ENCODE measurements at regions not wholly inside any gene's neighbourhood (a gene's known extent, or its start where the extent isn't known, plus 50 kb on each side); places are given as distances from the start of the nearest gene placed in this dataset.

DNA sequence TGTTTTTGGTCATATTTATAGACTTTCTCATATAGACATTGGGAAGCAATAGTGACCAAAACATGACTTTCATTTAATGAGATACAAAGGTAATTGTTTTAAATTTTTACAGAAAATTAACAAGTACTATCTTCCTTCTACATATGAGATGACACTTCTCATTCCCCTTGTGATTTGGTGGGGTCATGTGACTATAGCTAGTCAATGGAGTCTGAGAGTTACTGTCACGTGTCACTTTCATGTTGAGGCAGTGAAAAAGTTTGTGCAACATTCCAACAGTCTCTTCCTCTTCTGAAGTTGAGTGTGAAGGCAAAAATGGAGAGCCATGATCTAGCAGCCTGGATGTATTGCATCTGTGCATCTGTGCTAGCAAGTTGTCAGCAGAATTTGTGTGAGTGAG, 618.3 kb upstream of the LRRC4C start:
- Mint-ChIP-seq H3K27me3 (ENCODE audit: low read depth in 2 of 2) (no peaks in the 10 kb centered on the region), H3K27ac (no peak overlapping the region), H3K4me1 (no peaks in the 10 kb centered on the region), H3K4me3 (no peak overlapping the region), H3K9me3 (peaks cover 5 to 8% of the 10 kb centered on the region in 2 donors), H3K36me3 (no peaks in the 10 kb centered on the region)
- Histone ChIP-seq H3K27ac (ENCODE audit: low read length) (no peak overlapping the region), H3K9me3 (ENCODE audit: control insufficient read depth, insufficient read depth, low read length) (no peaks in the 10 kb centered on the region), H3K4me3 (ENCODE audit: low read length) (no peak overlapping the region), H3K36me3 (ENCODE audit: control insufficient read depth, insufficient read depth, low read length) (no peaks in the 10 kb centered on the region), H3K4me1 (ENCODE audit: control insufficient read depth, insufficient read depth, low read length) (no peaks in the 10 kb centered on the region), H3K27me3 (ENCODE audit: control insufficient read depth, insufficient read depth, low read length) (no peaks in the 10 kb centered on the region)
- DNase-seq (no peak), ATAC-seq (no peak)
- TF ChIP-seq, protein P1, sequence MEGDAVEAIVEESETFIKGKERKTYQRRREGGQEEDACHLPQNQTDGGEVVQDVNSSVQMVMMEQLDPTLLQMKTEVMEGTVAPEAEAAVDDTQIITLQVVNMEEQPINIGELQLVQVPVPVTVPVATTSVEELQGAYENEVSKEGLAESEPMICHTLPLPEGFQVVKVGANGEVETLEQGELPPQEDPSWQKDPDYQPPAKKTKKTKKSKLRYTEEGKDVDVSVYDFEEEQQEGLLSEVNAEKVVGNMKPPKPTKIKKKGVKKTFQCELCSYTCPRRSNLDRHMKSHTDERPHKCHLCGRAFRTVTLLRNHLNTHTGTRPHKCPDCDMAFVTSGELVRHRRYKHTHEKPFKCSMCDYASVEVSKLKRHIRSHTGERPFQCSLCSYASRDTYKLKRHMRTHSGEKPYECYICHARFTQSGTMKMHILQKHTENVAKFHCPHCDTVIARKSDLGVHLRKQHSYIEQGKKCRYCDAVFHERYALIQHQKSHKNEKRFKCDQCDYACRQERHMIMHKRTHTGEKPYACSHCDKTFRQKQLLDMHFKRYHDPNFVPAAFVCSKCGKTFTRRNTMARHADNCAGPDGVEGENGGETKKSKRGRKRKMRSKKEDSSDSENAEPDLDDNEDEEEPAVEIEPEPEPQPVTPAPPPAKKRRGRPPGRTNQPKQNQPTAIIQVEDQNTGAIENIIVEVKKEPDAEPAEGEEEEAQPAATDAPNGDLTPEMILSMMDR (IDR thresholded peaks at IDR 0.05): no peak
- 81% methylated on average over 1 of the region's 1 CpG for whole genome bisulfite sequencing (ENCODE audit: insufficient coverage)
- intact Hi-C loops (cut with micrococcal nuclease): no loop called here

DNA sequence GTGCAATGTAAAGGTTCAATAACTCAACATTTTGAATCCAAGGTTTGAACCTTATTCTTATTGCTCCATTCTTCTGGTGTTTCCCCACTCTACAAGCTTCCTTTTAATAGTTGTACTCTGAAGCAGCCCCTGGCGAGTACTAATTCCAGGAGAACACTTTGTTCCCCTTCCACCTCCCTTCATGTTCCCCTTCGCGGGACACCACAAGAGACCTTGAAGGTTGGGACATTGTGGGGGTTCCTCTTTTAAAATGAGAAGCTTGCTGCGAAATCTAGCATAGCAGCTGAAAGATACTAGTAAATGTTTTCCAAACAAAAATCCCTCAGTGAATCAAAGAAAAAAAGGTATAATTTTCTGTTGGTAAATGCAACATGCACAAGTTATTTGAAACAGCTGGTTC, 626.3 kb upstream of the LRRC4C start:
- 10% methylated on average over 2 of the region's 4 CpGs for WGBS (ENCODE audit: insufficient coverage)
- H3K27me3 Mint-ChIP-seq (ENCODE audit: low read depth in 2 of 2): no peaks in the 10 kb centered on the region

DNA sequence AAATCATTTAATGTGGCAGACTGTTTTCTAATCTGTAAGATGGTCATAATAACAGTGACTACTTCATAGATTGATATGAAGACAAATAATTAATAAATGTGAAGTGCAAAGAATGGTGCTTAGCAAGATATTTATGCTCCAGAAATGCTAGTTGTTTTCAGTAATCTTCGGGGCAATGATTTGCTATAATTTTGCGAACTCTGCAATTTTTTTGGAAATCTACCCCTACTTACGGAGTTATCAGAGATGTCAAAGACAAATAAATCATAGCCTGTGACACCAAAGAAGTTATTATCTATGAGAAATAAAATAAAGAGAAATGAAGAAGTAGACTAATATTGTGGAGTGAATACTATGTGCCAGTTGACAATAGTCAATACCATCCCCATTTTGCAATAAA, 634.1 kb upstream of the LRRC4C start:
- intact Hi-C loops (cut with micrococcal nuclease): no loop called here
- Mint-ChIP-seq H3K27me3 (ENCODE audit: low read depth in 2 of 2) (no peaks in the 10 kb centered on the region), H3K4me3 (no peak overlapping the region), H3K27ac (no peak overlapping the region), H3K36me3 (no peaks in the 10 kb centered on the region), H3K9me3 (peaks cover 11 to 21% of the 10 kb centered on the region in 2 donors), H3K4me1 (no peaks in the 10 kb centered on the region)
- DNase-seq: no peak
- no peaks in the 10 kb centered on the region for H3K36me3 ChIP-seq (ENCODE audit: control insufficient read depth, insufficient read depth, low read length)
- H3K9me3 ChIP-seq (ENCODE audit: control insufficient read depth, insufficient read depth, low read length): peaks cover 9% of the 10 kb centered on the region
- 86% methylated on average over 2 of the region's 3 CpGs for WGBS (ENCODE audit: insufficient coverage)
- ATAC-seq: no peak
- no peak overlapping the region for H3K27ac ChIP-seq (ENCODE audit: low read length)
- H3K27me3 ChIP-seq (ENCODE audit: control insufficient read depth, insufficient read depth, low read length): no peaks in the 10 kb centered on the region
- no peak overlapping the region for H3K4me3 ChIP-seq (ENCODE audit: low read length)
- TF ChIP-seq, protein P1 (IDR thresholded peaks at IDR 0.05): no peak
- no peaks in the 10 kb centered on the region for H3K4me1 ChIP-seq (ENCODE audit: control insufficient read depth, insufficient read depth, low read length)

More for the DNA sequence above, 626.3 kb upstream of the LRRC4C start:
- H3K4me1 ChIP-seq (ENCODE audit: control insufficient read depth, insufficient read depth, low read length): no peaks in the 10 kb centered on the region
- Mint-ChIP-seq H3K9me3 (peaks cover 9 to 22% of the 10 kb centered on the region in 2 donors), H3K27ac (no peak overlapping the region), H3K4me3 (no peak overlapping the region), H3K36me3 (peaks cover 7% of the 10 kb centered on the region), H3K4me1 (no peaks in the 10 kb centered on the region)
- H3K27ac ChIP-seq (ENCODE audit: low read length): no peak overlapping the region
- no peak overlapping the region for H3K4me3 ChIP-seq (ENCODE audit: low read length)
- intact Hi-C loops (cut with micrococcal nuclease): no loop called here
- no peak for DNase-seq
- H3K36me3 ChIP-seq (ENCODE audit: control insufficient read depth, insufficient read depth, low read length): no peaks in the 10 kb centered on the region
- no peak for ATAC-seq
- no peaks in the 10 kb centered on the region for H3K27me3 ChIP-seq (ENCODE audit: control insufficient read depth, insufficient read depth, low read length)
- H3K9me3 ChIP-seq (ENCODE audit: control insufficient read depth, insufficient read depth, low read length): no peaks in the 10 kb centered on the region
- TF ChIP-seq, protein P1 (IDR thresholded peaks at IDR 0.05): no peak

DNA sequence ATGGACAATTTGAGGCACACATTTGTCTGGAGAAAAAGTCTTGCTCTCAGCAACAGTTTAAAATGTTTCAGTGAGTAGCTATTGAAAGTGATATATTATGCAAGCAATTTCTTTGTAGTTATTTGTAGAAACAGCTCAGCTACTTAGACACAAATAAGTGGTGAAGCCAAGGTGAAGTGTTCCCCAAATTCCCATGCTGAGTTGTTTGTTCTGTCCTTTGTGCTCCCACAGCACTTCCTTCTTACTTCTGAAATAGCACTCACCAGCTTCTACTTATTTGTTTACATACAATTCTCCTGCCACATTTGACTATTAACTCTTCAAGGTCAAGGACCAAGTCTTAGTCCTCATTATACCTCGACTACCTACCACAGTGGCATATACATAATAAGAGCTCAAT, 638.6 kb upstream of the LRRC4C start:
- DNase-seq (no peak), ATAC-seq (no peak)
- Mint-ChIP-seq H3K4me3 (no peak overlapping the region), H3K9me3 (peaks cover 9 to 13% of the 10 kb centered on the region in 2 donors), H3K27me3 (ENCODE audit: low read depth in 2 of 2) (no peaks in the 10 kb centered on the region), H3K36me3 (no peaks in the 10 kb centered on the region), H3K4me1 (no peaks in the 10 kb centered on the region), H3K27ac (no peak overlapping the region)
- Histone ChIP-seq H3K4me1 (ENCODE audit: control insufficient read depth, insufficient read depth, low read length) (no peaks in the 10 kb centered on the region), H3K9me3 (ENCODE audit: control insufficient read depth, insufficient read depth, low read length) (peaks cover 9% of the 10 kb centered on the region), H3K4me3 (ENCODE audit: low read length) (no peak overlapping the region), H3K27me3 (ENCODE audit: control insufficient read depth, insufficient read depth, low read length) (no peaks in the 10 kb centered on the region), H3K36me3 (ENCODE audit: control insufficient read depth, insufficient read depth, low read length) (no peaks in the 10 kb centered on the region), H3K27ac (ENCODE audit: low read length) (no peak overlapping the region)
- WGBS (ENCODE audit: insufficient coverage): 63% methylated on average over 1 of the region's 1 CpG
- intact Hi-C loops (cut with micrococcal nuclease): no loop called here
- TF ChIP-seq, protein P1 (IDR thresholded peaks at IDR 0.05): no peak

All from natural killer cell (primary cell).